SJSA1 (cell line): ENCODE measurements at regions not wholly inside any gene's neighbourhood (a gene's known extent, or its start where the extent isn't known, plus 50 kb on each side); places are given as distances from the start of the nearest gene placed in this dataset.

Experiments
- DNase-seq, 2 experiments: peaks; one replicate each; pipeline ENCODE4 v3.0.0-alpha.2; 2015 to 2020; ENCODE audit warnings: low spot score in 2 of 2, low read depth in 1 of 2
- H3K27ac ChIP-seq: fragments of 250-450 bp; sonication (Bioruptor Pico); 2 replicates; pipeline ENCODE4 v1.5.1; 2020; ENCODE audit warnings: mild to moderate bottlenecking, moderate library complexity
- H3K27me3 ChIP-seq: fragments of 250-450 bp; sonication (Bioruptor Pico); replicated peaks from 2 replicates; pipeline ENCODE4 v1.5.1; 2020; ENCODE audit warnings: mild to moderate bottlenecking, moderate library complexity
- H3K36me3 ChIP-seq: fragments of 250-450 bp; sonication (Bioruptor Pico); 2 replicates; pipeline ENCODE4 v1.5.1; 2020; ENCODE audit warnings: mild to moderate bottlenecking
- H3K4me1 ChIP-seq: fragments of 250-450 bp; sonication (Bioruptor Pico); replicated peaks from 2 replicates; pipeline ENCODE4 v1.6.1; 2021; ENCODE audit warnings: mild to moderate bottlenecking
- H3K4me3 ChIP-seq: fragments of 250-450 bp; sonication (Bioruptor Pico); 2 replicates; pipeline ENCODE4 v1.5.1; 2020; ENCODE audit warnings: mild to moderate bottlenecking
- H3K9me3 ChIP-seq: fragments of 250-450 bp; sonication (Bioruptor Pico); replicated peaks from 2 replicates; pipeline ENCODE4 v1.5.1; 2020; ENCODE audit warnings: mild to moderate bottlenecking

DNA sequence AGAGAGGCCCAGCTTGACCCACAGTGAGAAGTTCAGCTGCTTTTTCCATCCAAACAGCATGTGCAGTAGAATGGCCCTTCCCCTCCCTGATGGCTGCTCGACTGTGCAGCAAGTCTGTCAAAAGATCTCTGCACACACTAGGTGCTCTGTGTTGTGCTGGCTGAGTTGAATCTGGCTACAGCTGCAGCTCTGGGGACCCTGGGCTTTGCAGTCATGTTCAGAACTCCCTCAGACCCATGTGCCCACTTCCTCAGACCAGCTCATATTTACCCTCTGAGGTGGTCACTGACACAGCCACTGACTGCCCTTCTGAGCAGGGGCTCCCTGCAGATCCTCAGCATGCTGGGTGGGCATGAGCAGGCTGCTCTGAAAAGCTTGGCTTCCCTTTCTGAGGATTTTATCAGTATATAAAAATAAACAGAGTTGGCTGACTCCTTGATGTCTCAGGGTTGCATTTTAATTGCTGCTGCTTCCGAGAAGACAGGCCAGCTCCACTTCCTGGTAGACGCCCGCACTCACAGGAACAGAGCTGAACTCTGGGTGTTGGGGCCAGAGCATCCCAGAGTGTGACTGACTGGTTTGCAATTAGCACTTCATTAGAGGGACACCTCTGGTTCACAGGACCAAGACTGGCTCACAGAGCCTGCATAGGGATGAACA is 507.9 kb downstream of the RPS24 start:
- DNase-seq: peak; percentile 88 to 90
- Histone ChIP-seq H3K4me1 (peaks cover 42% of the 10 kb centered on the region), H3K9me3 (no peaks in the 10 kb centered on the region), H3K27ac (peak overlapping the region; percentile 53), H3K36me3 (no peaks in the 10 kb centered on the region), H3K4me3 (no peak overlapping the region), H3K27me3 (no peaks in the 10 kb centered on the region)

GRCh38 chr10:78542141-78542489 is 508.5 kb downstream of the RPS24 start:
- no peaks in the 10 kb centered on the region for H3K27me3 ChIP-seq
- no peak overlapping the region for H3K4me3 ChIP-seq
- DNase-seq: no peak
- peak overlapping the region; percentile 53 for H3K27ac ChIP-seq
- no peaks in the 10 kb centered on the region for H3K9me3 ChIP-seq
- H3K36me3 ChIP-seq: no peaks in the 10 kb centered on the region
- peaks cover 42% of the 10 kb centered on the region for H3K4me1 ChIP-seq

GRCh38 chr10:78542521-78542920 is 508.9 kb downstream of the RPS24 start:
- peak overlapping the region; percentile 53 for H3K27ac ChIP-seq
- H3K36me3 ChIP-seq: no peaks in the 10 kb centered on the region
- DNase-seq: peak in 1 of 2 experiments; percentile 12
- H3K4me3 ChIP-seq: no peak overlapping the region
- peaks cover 42% of the 10 kb centered on the region for H3K4me1 ChIP-seq
- no peaks in the 10 kb centered on the region for H3K9me3 ChIP-seq
- H3K27me3 ChIP-seq: no peaks in the 10 kb centered on the region

GRCh38 chr10:78543031-78543748 is 509.5 kb downstream of the RPS24 start:
- no peaks in the 10 kb centered on the region for H3K9me3 ChIP-seq
- H3K27ac ChIP-seq: no peak overlapping the region
- H3K4me1 ChIP-seq: peaks cover 42% of the 10 kb centered on the region
- no peaks in the 10 kb centered on the region for H3K27me3 ChIP-seq
- H3K36me3 ChIP-seq: no peaks in the 10 kb centered on the region
- DNase-seq: no peak
- no peak overlapping the region for H3K4me3 ChIP-seq

DNA sequence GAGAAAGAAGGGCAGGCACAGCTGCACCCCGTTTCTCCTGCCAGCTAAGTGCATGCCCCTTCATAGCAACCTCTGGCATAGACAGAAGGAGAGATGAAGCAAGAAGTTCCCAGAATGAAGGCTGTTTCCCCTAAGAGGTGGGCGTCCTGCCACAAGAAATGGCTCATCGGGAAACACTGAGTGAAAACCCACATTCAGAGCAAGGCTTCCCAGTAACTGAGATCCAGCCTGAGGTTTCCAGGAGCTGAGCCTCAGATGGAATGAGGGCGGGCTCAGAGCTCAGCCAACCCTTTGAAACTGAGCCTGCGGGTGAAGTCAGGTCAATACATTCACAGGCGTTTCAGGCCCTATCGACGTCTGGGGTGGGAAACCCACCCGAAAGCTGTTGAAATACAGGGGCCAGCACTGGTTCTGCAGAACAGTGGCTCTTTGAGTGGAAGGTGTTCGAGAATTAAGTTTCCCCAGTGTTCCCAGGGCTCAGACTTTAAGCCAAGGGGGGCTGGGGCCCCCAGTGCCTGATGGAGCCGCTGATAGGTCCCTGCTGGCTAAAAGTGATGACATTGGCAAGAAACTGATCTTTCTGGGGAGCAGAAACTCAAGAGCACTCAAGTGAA is 510.2 kb downstream of the RPS24 start:
- no peak overlapping the region for H3K4me3 ChIP-seq
- peak in 1 of 2 experiments; percentile 15 for DNase-seq
- H3K36me3 ChIP-seq: no peaks in the 10 kb centered on the region
- no peak overlapping the region for H3K27ac ChIP-seq
- H3K27me3 ChIP-seq: no peaks in the 10 kb centered on the region
- H3K4me1 ChIP-seq: peaks cover 42% of the 10 kb centered on the region
- H3K9me3 ChIP-seq: no peaks in the 10 kb centered on the region

DNA sequence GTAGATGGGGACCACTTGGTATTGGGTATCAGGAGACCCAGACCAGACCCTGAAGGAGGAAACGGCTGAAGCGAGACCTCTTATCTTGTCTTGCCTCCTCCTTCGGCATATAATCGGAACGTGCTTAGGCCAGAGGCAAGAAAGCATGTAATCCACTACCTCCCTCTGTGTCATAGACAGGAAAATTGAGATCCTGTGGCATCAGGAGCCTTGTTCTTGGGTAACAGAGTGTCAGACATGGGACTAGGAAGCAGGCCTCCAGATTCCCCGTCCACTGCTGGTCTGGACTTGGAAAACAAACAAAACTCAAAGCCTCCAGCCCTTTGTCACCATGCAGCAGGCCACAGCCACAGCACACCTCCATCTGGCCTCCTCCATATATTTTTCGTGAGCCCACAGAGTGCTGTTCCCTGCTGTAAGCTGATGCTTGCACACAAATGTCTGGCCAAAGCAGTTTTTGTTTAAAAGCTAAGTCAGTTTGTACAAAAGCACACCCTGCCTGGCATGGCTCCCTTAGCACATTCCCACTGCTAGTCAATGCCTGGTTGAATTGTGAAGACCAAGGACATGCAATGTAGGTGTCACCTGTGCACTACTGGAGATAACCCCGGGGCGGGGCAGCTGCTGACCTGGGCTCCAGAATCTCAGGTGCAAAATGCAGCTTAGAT is 510.9 kb downstream of the RPS24 start:
- H3K27ac ChIP-seq: no peak overlapping the region
- DNase-seq: no peak

GRCh38 chr10:78545756-78546155 is 512.1 kb downstream of the RPS24 start:
- H3K4me1 ChIP-seq: peaks cover 35% of the 10 kb centered on the region
- H3K9me3 ChIP-seq: no peaks in the 10 kb centered on the region
- no peaks in the 10 kb centered on the region for H3K36me3 ChIP-seq
- no peak overlapping the region for H3K4me3 ChIP-seq
- no peak overlapping the region for H3K27ac ChIP-seq
- no peaks in the 10 kb centered on the region for H3K27me3 ChIP-seq
- no peak for DNase-seq

More for the DNA sequence above, 510.9 kb downstream of the RPS24 start:
- Histone ChIP-seq H3K27me3 (no peaks in the 10 kb centered on the region), H3K4me3 (no peak overlapping the region), H3K4me1 (peaks cover 42% of the 10 kb centered on the region), H3K36me3 (no peaks in the 10 kb centered on the region), H3K9me3 (no peaks in the 10 kb centered on the region)

GRCh38 chr10:78547397-78547796 is 513.7 kb downstream of the RPS24 start:
- Histone ChIP-seq H3K4me3 (no peak overlapping the region), H3K36me3 (no peaks in the 10 kb centered on the region), H3K4me1 (peaks cover 33% of the 10 kb centered on the region), H3K27ac (no peak overlapping the region), H3K9me3 (no peaks in the 10 kb centered on the region), H3K27me3 (no peaks in the 10 kb centered on the region)
- DNase-seq: no peak

DNA sequence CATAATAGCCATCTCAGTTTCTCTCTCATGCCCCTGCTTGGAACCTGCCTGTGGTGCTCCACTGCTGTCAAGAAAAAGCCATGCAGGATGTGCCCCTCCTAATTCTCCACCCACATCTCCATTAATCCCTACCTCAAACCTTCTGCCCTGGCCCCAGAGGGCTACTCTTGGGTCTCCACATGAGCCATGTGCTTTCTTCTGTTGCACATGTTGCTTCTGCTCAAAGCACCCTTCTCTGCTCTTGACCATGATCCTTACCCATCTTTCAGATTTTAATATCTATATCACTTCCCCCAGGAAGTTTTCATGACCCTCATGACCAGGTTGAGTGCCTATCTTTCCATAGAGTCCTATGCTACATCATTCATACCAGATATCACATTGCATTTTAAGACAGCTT is 514.2 kb downstream of the RPS24 start:
- peaks cover 31% of the 10 kb centered on the region for H3K4me1 ChIP-seq
- H3K27me3 ChIP-seq: no peaks in the 10 kb centered on the region
- no peak for DNase-seq
- H3K36me3 ChIP-seq: no peaks in the 10 kb centered on the region
- H3K4me3 ChIP-seq: no peak overlapping the region
- no peaks in the 10 kb centered on the region for H3K9me3 ChIP-seq
- H3K27ac ChIP-seq: no peak overlapping the region

- Histone ChIP-seq H3K9me3 (no peaks in the 10 kb centered on the region), H3K4me3 (no peak overlapping the region), H3K4me1 (peaks cover 26% of the 10 kb centered on the region), H3K36me3 (no peaks in the 10 kb centered on the region), H3K27me3 (no peaks in the 10 kb centered on the region), H3K27ac (no peak overlapping the region)
- no peak for DNase-seq
These were observed 514.7 kb downstream of the RPS24 start for GRCh38 chr10:78548369-78548768.

GRCh38 chr10:78549140-78549935 is 515.7 kb downstream of the RPS24 start:
- DNase-seq: no peak
- Histone ChIP-seq H3K36me3 (no peaks in the 10 kb centered on the region), H3K27me3 (no peaks in the 10 kb centered on the region)

GRCh38 chr10:78550090-78550489 is 516.4 kb downstream of the RPS24 start:
- Histone ChIP-seq H3K27me3 (no peaks in the 10 kb centered on the region), H3K4me3 (no peak overlapping the region)

More at GRCh38 chr10:78549140-78549935, 515.7 kb downstream of the RPS24 start:
- H3K4me3 ChIP-seq: no peak overlapping the region
- peaks cover 19% of the 10 kb centered on the region for H3K4me1 ChIP-seq
- no peaks in the 10 kb centered on the region for H3K9me3 ChIP-seq
- no peak overlapping the region for H3K27ac ChIP-seq

GRCh38 chr10:78550716-78551115 is 517.1 kb downstream of the RPS24 start:
- Histone ChIP-seq H3K27me3 (no peaks in the 10 kb centered on the region), H3K4me1 (peaks cover 19% of the 10 kb centered on the region), H3K9me3 (no peaks in the 10 kb centered on the region)

More at GRCh38 chr10:78550090-78550489, 516.4 kb downstream of the RPS24 start:
- Histone ChIP-seq H3K36me3 (no peaks in the 10 kb centered on the region), H3K4me1 (peaks cover 19% of the 10 kb centered on the region), H3K9me3 (no peaks in the 10 kb centered on the region), H3K27ac (no peak overlapping the region)
- no peak for DNase-seq

More at GRCh38 chr10:78550716-78551115, 517.1 kb downstream of the RPS24 start:
- DNase-seq: no peak
- Histone ChIP-seq H3K36me3 (no peaks in the 10 kb centered on the region), H3K4me3 (no peak overlapping the region), H3K27ac (no peak overlapping the region)
